GM18868 (cell line): ENCODE measurements at regions not wholly inside any gene's neighbourhood (a gene's known extent, or its start where the extent isn't known, plus 50 kb on each side); places are given as distances from the start of the nearest gene placed in this dataset.

Experiments used
- ATAC-seq: cut with Tn5 transposase; IDR thresholded peaks from one replicate; pipeline ENCODE4 v1.9.1; 2021; ENCODE audit warnings: mild to moderate bottlenecking, moderate library complexity; ENCODE audit not compliant: unreplicated experiment

- no peak for ATAC-seq
Measured at GRCh38 chr18:7349181-7349837, 118.4 kb downstream of the LRRC30 start.

- ATAC-seq, result no peak
Measured at GRCh38 chr18:7358989-7359726, 128.3 kb downstream of the LRRC30 start.

- no peak for ATAC-seq
Measured at GRCh38 chr18:7360606-7361170, 129.8 kb downstream of the LRRC30 start.

- no peak for ATAC-seq
Measured at GRCh38 chr18:7363338-7363737, 132.4 kb downstream of the LRRC30 start.

GRCh38 chr18:7366597-7366996 lies 135.7 kb downstream of the LRRC30 start:
- ATAC-seq, result no peak

GRCh38 chr18:7367336-7367735 lies 136.4 kb downstream of the LRRC30 start:
- no peak for ATAC-seq

GRCh38 chr18:7369006-7369405 lies 138.1 kb downstream of the LRRC30 start:
- no peak for ATAC-seq

- ATAC-seq, result no peak
Measured at GRCh38 chr18:7370375-7370774, 139.5 kb downstream of the LRRC30 start.

GRCh38 chr18:7370802-7371201 lies 139.9 kb downstream of the LRRC30 start:
- no peak for ATAC-seq

- no peak for ATAC-seq
Measured at GRCh38 chr18:7373441-7373840, 142.6 kb downstream of the LRRC30 start.

- ATAC-seq, result no peak
Measured at GRCh38 chr18:7381307-7381706, 150.4 kb downstream of the LRRC30 start.

GRCh38 chr18:7382328-7383001 lies 151.6 kb downstream of the LRRC30 start:
- no peak for ATAC-seq

GRCh38 chr18:7383002-7383980 lies 152.4 kb downstream of the LRRC30 start:
- ATAC-seq, result no peak

GRCh38 chr18:7388741-7389140 lies 157.9 kb downstream of the LRRC30 start:
- ATAC-seq, result no peak

GRCh38 chr18:7390731-7391492 lies 160.0 kb downstream of the LRRC30 start:
- no peak for ATAC-seq

- ATAC-seq, result no peak
Measured at GRCh38 chr18:7393080-7393479, 162.2 kb downstream of the LRRC30 start.

GRCh38 chr18:7394050-7394659 lies 163.3 kb downstream of the LRRC30 start:
- ATAC-seq, result no peak

- no peak for ATAC-seq
Measured at GRCh38 chr18:7395566-7395965, 164.7 kb downstream of the LRRC30 start.

GRCh38 chr18:7413906-7414305 lies 153.2 kb upstream of the PTPRM start:
- ATAC-seq, result no peak
